A673 (cell line): ENCODE measurements at regions not wholly inside any gene's neighbourhood (a gene's known extent, or its start where the extent isn't known, plus 50 kb on each side); places are given as distances from the start of the nearest gene placed in this dataset.

ENCODE experiments used
- BruUV-seq: library from RNA; stranded (reverse); fragments of 400-500 nt; replicated peaks from 2 replicates; lab custom pipeline; 2021; lab: Mats Ljungman, UMichigan
- CTCF ChIA-PET: fragments of 300-600 bp; sonication (Branson Sonifier 250); formaldehyde crosslinking; loops from one replicate; lab custom pipeline; 2022; ENCODE audit warnings: antibody characterized with exemption; lab: Charles Lee
- POLR2A ChIA-PET: fragments of 300-600 bp; sonication (Branson Sonifier 250); formaldehyde crosslinking; loops from one replicate; lab custom pipeline; 2022; ENCODE audit warnings: antibody characterized with exemption; ENCODE audit not compliant: low non-redundant PET; lab: Charles Lee
- DNase-seq: peaks from one replicate; pipeline ENCODE4 v3.0.0-alpha.2; 2015; ENCODE audit warnings: low spot score
- H3K27ac ChIP-seq: fragments of 200-600 bp; sonication (generic); 2 replicates; pipeline ENCODE4 v1.5.1; 2016; ENCODE audit warnings: mixed run types, low read depth, mild to moderate bottlenecking, mixed read lengths, antibody characterized with exemption, low read length; ENCODE audit not compliant: poor library complexity, severe bottlenecking
- H3K27me3 ChIP-seq: fragments of 200-600 bp; sonication (generic); replicated peaks from 2 replicates; pipeline ENCODE4 v1.6.1; 2017; ENCODE audit warnings: mixed run types, low read depth, mild to moderate bottlenecking, mixed read lengths, antibody characterized with exemption, low read length; ENCODE audit not compliant: insufficient read depth, poor library complexity
- H3K36me3 ChIP-seq: fragments of 200-600 bp; sonication (generic); 2 replicates; pipeline ENCODE4 v1.6.1; 2016; ENCODE audit warnings: mixed run types, mild to moderate bottlenecking, mixed read lengths, antibody characterized with exemption, low read length; ENCODE audit not compliant: insufficient read depth, poor library complexity, severe bottlenecking
- H3K4me1 ChIP-seq: fragments of 200-600 bp; sonication (generic); 2 replicates; pipeline ENCODE4 v1.6.1; 2017; ENCODE audit warnings: mixed run types, mild to moderate bottlenecking, mixed read lengths, antibody characterized with exemption, low read length; ENCODE audit not compliant: insufficient read depth, poor library complexity, severe bottlenecking
- H3K4me3 ChIP-seq: fragments of 200-600 bp; sonication (generic); 2 replicates; pipeline ENCODE4 v1.5.1; 2016; ENCODE audit warnings: low read depth, mixed run types, mild to moderate bottlenecking, mixed read lengths, low read length; ENCODE audit not compliant: poor library complexity, severe bottlenecking
- H3K9me3 ChIP-seq: fragments of 200-600 bp; sonication (generic); 2 replicates; pipeline ENCODE4 v1.6.1; 2016; ENCODE audit warnings: mixed run types, low read depth, mild to moderate bottlenecking, mixed read lengths, antibody characterized with exemption, low read length; ENCODE audit not compliant: poor library complexity, severe bottlenecking
- CTCF ChIP-seq: fragments of 300-800, 200-600 bp; sonication (generic); conservative IDR thresholded peaks from 2 replicates; pipeline ENCODE4 v1.5.1; 2017; ENCODE audit warnings: low read depth, mild to moderate bottlenecking, antibody characterized with exemption, low read length, moderate library complexity, mixed read lengths
- EZH2 ChIP-seq: fragments of 200-600 bp; sonication (generic); IDR thresholded peaks from 2 replicates; pipeline ENCODE4 v1.6.1; 2017; ENCODE audit warnings: borderline replicate concordance, low read depth, mild to moderate bottlenecking, mixed read lengths, antibody characterized with exemption, low read length; ENCODE audit not compliant: poor library complexity, severe bottlenecking
- intact Hi-C: fragments of 100-400 bp; cut with micrococcal nuclease; formaldehyde crosslinking; loops from one replicate; pipeline ENCODE4 v1.10.0; 2022; ENCODE audit not compliant: unreplicated experiment

DNA sequence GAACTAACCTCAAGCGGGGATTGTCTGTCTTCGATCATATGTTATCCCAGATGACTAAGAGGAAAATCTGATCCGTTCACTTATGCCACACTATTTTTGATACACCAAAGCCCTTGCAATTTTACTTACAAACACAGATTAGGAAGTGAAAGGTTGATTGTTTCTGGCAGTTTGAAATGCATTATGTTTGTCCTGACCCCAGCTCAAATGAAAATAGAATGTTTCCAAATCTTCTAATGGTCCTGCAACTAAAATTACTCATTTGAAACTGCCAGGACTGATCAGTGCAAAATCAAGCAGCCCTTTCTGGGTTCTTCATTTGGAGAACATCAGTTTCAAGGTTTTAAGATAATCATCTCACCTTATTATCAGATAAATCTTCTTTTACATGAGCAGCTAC, 696.7 kb upstream of the WWC1 start:
- no TSS peak for BruUV-seq

GRCh38 chr5:167595196-167595595, 696.2 kb upstream of the WWC1 start:
- CTCF ChIA-PET, result no interaction called here
- intact Hi-C loops, result no loop called here
- Histone ChIP-seq H3K4me1 (peaks cover 12% of the 10 kb centered on the region), H3K27ac (no peak overlapping the region), H3K27me3 (no peaks in the 10 kb centered on the region), H3K36me3 (no peaks in the 10 kb centered on the region), H3K9me3 (no peaks in the 10 kb centered on the region), H3K4me3 (no peak overlapping the region)
- TF ChIP-seq CTCF (no peak), EZH2 (no peak)
- no TSS peak for BruUV-seq
- no peak for DNase-seq
- POLR2A ChIA-PET, result no interaction called here

More for the DNA sequence above, 696.7 kb upstream of the WWC1 start:
- POLR2A ChIA-PET, result no interaction called here
- no peak for TF ChIP-seq CTCF
- TF ChIP-seq EZH2, result no peak
- Histone ChIP-seq H3K27me3 (no peaks in the 10 kb centered on the region), H3K27ac (no peak overlapping the region), H3K36me3 (no peaks in the 10 kb centered on the region), H3K4me1 (peaks cover 12% of the 10 kb centered on the region), H3K4me3 (no peak overlapping the region), H3K9me3 (no peaks in the 10 kb centered on the region)
- DNase-seq, result no peak
- CTCF ChIA-PET, result no interaction called here
- intact Hi-C loops, result no loop called here

GRCh38 chr5:167598166-167598565, 693.3 kb upstream of the WWC1 start:
- intact Hi-C loops, result no loop called here
- peaks cover 12% of the 10 kb centered on the region for H3K4me1 ChIP-seq
- no TSS peak for BruUV-seq
- no peak for DNase-seq
- H3K27me3 ChIP-seq, result no peaks in the 10 kb centered on the region
- H3K27ac ChIP-seq, result no peak overlapping the region
- CTCF ChIA-PET, result no interaction called here
- H3K36me3 ChIP-seq, result no peaks in the 10 kb centered on the region
- H3K9me3 ChIP-seq, result no peaks in the 10 kb centered on the region
- POLR2A ChIA-PET, result no interaction called here
- no peak overlapping the region for H3K4me3 ChIP-seq
- no peak for TF ChIP-seq EZH2
- TF ChIP-seq CTCF, result no peak
